Vagina (tissue), 2 donors: ENCODE measurements at regions not wholly inside any gene's neighbourhood (a gene's known extent, or its start where the extent isn't known, plus 50 kb on each side); places are given as distances from the start of the nearest gene placed in this dataset.

Source experiments
- POLR2AphosphoS5 ChIP-seq, 2 donors: sonication (generic); formaldehyde crosslinking; IDR thresholded peaks; one replicate each; pipeline ENCODE4 v1.9.0; 2017; ENCODE audit warnings: antibody characterized with exemption in 2 of 2, mild to moderate bottlenecking in 2 of 2, low read depth in 1 of 2; ENCODE audit not compliant: insufficient read depth in 1 of 2
- TF ChIP-seq, protein P1 (sequence below), 3 experiments: fragments of 450-650 bp in 2 of 3; fragments of 200-600 bp in 1 of 3; sonication (generic) in 1 of 3; IDR thresholded peaks; one replicate each; pipeline ENCODE4 v1.5.1; 2017 to 2019; ENCODE audit warnings: antibody characterized with exemption in 3 of 3, mild to moderate bottlenecking in 2 of 3, moderate library complexity in 2 of 3

DNA sequence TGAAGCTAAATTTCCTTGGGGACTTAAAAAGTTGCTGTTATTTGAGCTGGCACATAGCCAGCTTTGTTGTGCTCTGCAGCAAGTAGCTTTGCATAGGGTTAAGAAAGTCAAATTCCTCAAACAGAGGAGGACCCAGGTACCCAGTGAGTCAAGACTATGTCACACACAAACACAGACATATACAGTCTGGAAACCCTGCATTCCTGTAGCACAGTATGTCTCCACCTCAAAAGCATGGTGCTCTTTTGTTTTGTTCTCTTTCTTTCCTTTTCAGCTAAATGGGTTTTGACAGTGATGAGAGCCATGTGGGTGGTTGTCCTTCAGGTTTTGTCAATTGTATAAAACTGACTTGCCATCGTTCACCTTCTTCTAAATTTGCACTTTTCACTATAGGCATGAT is 179.6 kb upstream of the DIO2 start:
- TF ChIP-seq POLR2AphosphoS5 (IDR thresholded peaks at IDR 0.05; ENCODE audit: insufficient read depth in 1 of 2, low read depth in 1 of 2) = no peak
- TF ChIP-seq, protein P1, sequence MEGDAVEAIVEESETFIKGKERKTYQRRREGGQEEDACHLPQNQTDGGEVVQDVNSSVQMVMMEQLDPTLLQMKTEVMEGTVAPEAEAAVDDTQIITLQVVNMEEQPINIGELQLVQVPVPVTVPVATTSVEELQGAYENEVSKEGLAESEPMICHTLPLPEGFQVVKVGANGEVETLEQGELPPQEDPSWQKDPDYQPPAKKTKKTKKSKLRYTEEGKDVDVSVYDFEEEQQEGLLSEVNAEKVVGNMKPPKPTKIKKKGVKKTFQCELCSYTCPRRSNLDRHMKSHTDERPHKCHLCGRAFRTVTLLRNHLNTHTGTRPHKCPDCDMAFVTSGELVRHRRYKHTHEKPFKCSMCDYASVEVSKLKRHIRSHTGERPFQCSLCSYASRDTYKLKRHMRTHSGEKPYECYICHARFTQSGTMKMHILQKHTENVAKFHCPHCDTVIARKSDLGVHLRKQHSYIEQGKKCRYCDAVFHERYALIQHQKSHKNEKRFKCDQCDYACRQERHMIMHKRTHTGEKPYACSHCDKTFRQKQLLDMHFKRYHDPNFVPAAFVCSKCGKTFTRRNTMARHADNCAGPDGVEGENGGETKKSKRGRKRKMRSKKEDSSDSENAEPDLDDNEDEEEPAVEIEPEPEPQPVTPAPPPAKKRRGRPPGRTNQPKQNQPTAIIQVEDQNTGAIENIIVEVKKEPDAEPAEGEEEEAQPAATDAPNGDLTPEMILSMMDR (IDR thresholded peaks at IDR 0.05) = no peak
